Prostate gland (tissue), 2 donors: ENCODE measurements at regions not wholly inside any gene's neighbourhood (a gene's known extent, or its start where the extent isn't known, plus 50 kb on each side); places are given as distances from the start of the nearest gene placed in this dataset.

Source experiments
- DNase-seq: peaks from one replicate; pipeline ENCODE4 v3.0.0-alpha.2; 2019; ENCODE audit warnings: low spot score
- H3K27ac ChIP-seq, 2 donors: fragments of 200-600 bp; sonication (generic); 2 replicates each; pipeline ENCODE4 v1.5.1; 2017 to 2019
- H3K27me3 ChIP-seq: fragments of 200-600 bp; sonication (generic); replicated peaks from 2 replicates; pipeline ENCODE4 v1.5.1; 2019; ENCODE audit not compliant: insufficient read depth
- H3K36me3 ChIP-seq, 2 donors: fragments of 200-600 bp; sonication (generic); 1 replicate in 1 of 2; 2 replicates in 1 of 2; pipeline versions ENCODE4 v1.5.1 to v1.8.1; 2017 to 2019
- H3K4me1 ChIP-seq: fragments of 200-600 bp; sonication (generic); replicated peaks from 2 replicates; pipeline ENCODE4 v1.5.1; 2019
- H3K4me3 ChIP-seq, 2 donors: fragments of 200-600 bp; sonication (generic); 2 replicates each; pipeline ENCODE4 v1.5.1; 2017 to 2019
- H3K9me3 ChIP-seq: fragments of 200-600 bp; sonication (generic); 2 replicates; pipeline ENCODE4 v1.5.1; 2017
- CTCF ChIP-seq, 4 experiments: fragments of 200-600 bp in 2 of 4; fragments of 450-650 bp in 2 of 4; sonication (generic) in 2 of 4; IDR thresholded peaks; 1 replicate in 3 of 4; 2 replicates in 1 of 4; pipeline ENCODE4 v1.5.1; 2016 to 2019; ENCODE audit warnings: antibody characterized with exemption in 4 of 4, mild to moderate bottlenecking in 2 of 4, moderate library complexity in 2 of 4
- POLR2A ChIP-seq: fragments of 450-650 bp; IDR thresholded peaks from one replicate; pipeline ENCODE4 v1.6.1; 2016; ENCODE audit warnings: antibody characterized with exemption, mild to moderate bottlenecking
- POLR2AphosphoS5 ChIP-seq: sonication (generic); formaldehyde crosslinking; IDR thresholded peaks from one replicate; pipeline ENCODE4 v1.6.1; 2017; ENCODE audit warnings: antibody characterized with exemption
- WGBS: methylation state at CpG from one replicate; pipeline ENCODE4 v1.1.5; 2018; 5-methylcytosine and 5-hydroxymethylcytosine counted together
- intact Hi-C: fragments of 100-400 bp; cut with DNase I; formaldehyde crosslinking; loops from one replicate; pipeline ENCODE4 v1.14.2; 2022

- Histone ChIP-seq H3K27me3 (no peaks in the 10 kb centered on the region), H3K4me3 (no peak overlapping the region), H3K4me1 (no peaks in the 10 kb centered on the region), H3K27ac (no peak overlapping the region), H3K9me3 (no peaks in the 10 kb centered on the region), H3K36me3 (no peaks in the 10 kb centered on the region)
- intact Hi-C loops = no loop called here
- DNase-seq = no peak
- TF ChIP-seq POLR2AphosphoS5 = no peak
- TF ChIP-seq POLR2A = no peak
- TF ChIP-seq CTCF (IDR thresholded peaks at IDR 0.05) = no peak
- WGBS = 90% methylated on average over 1 of the region's 1 CpG
These were observed 559.7 kb upstream of the ZEB2 start for GRCh38 chr2:145079641-145080040.

DNA sequence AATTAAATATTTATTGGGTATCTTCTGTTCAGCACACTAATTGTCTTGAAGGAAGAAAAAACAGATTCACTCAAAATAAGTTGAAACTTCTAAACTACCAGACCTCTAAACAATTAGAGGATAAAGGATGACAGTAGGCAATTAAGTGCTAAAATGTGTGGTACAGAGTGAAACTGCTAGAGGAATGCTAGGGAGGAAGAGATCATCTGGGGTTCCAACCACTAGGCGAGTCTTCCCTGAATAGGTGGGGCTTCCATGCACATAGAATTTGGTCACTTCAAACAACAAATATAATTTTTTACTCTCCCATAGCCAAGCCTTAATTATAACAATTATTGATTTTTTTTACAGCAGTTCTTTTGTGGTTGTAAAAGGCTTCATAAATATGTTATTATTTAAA lies 559.0 kb upstream of the ZEB2 start:
- intact Hi-C loops = no loop called here
- H3K4me3 ChIP-seq = no peak overlapping the region
- TF ChIP-seq POLR2AphosphoS5 (no peak), CTCF (IDR thresholded peaks at IDR 0.05) (no peak), POLR2A (no peak)

GRCh38 chr2:145076085-145076484 lies 556.2 kb upstream of the ZEB2 start:
- TF ChIP-seq CTCF (IDR thresholded peaks at IDR 0.05) (no peak), POLR2AphosphoS5 (no peak), POLR2A (no peak)
- WGBS = 64% methylated on average over 1 of the region's 1 CpG
- H3K27ac ChIP-seq = no peak overlapping the region

More for the DNA sequence above, 559.0 kb upstream of the ZEB2 start:
- no peak overlapping the region for H3K27ac ChIP-seq
- H3K27me3 ChIP-seq = no peaks in the 10 kb centered on the region
- no peak for DNase-seq
- H3K4me1 ChIP-seq = no peaks in the 10 kb centered on the region
- no peaks in the 10 kb centered on the region for H3K9me3 ChIP-seq
- 81% methylated on average over 1 of the region's 1 CpG for whole genome bisulfite sequencing
- no peaks in the 10 kb centered on the region for H3K36me3 ChIP-seq

GRCh38 chr2:145075454-145076062 lies 555.6 kb upstream of the ZEB2 start:
- no peaks in the 10 kb centered on the region for H3K36me3 ChIP-seq
- no peaks in the 10 kb centered on the region for H3K27me3 ChIP-seq
- H3K27ac ChIP-seq = no peak overlapping the region
- TF ChIP-seq POLR2AphosphoS5 (no peak), CTCF (IDR thresholded peaks at IDR 0.05) (no peak), POLR2A (no peak)
- H3K4me3 ChIP-seq = no peak overlapping the region
- intact Hi-C loops = no loop called here
- no peaks in the 10 kb centered on the region for H3K9me3 ChIP-seq
- DNase-seq = no peak
- H3K4me1 ChIP-seq = no peaks in the 10 kb centered on the region
- WGBS = 77% methylated on average over 1 of the region's 1 CpG

More at GRCh38 chr2:145076085-145076484, 556.2 kb upstream of the ZEB2 start:
- Histone ChIP-seq H3K36me3 (no peaks in the 10 kb centered on the region), H3K4me1 (no peaks in the 10 kb centered on the region), H3K4me3 (no peak overlapping the region), H3K27me3 (no peaks in the 10 kb centered on the region), H3K9me3 (no peaks in the 10 kb centered on the region)
- no peak for DNase-seq
- intact Hi-C loops = no loop called here

DNA sequence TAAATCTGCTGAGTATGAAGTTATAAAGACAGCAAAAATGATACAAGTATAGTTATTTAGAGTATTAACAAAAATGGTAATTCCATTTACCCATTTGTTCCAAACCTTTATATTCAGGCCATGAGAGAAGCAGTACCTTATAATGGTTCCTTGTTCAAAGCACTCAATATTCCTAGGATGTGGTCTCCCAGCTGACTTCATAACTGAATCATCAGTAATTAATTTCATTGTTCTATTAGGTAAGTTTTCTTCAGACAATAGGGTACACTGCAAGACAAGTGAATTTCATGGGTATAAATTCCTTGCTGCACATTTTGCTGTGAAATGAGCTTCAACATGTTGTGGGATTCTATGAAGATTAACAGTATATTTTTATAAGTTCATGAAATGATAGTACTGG lies 550.8 kb upstream of the ZEB2 start:
- no peaks in the 10 kb centered on the region for H3K4me1 ChIP-seq
- H3K9me3 ChIP-seq = no peaks in the 10 kb centered on the region
- no peaks in the 10 kb centered on the region for H3K36me3 ChIP-seq
- H3K27ac ChIP-seq = no peak overlapping the region
- no peak for DNase-seq
- no peak overlapping the region for H3K4me3 ChIP-seq
- TF ChIP-seq CTCF (IDR thresholded peaks at IDR 0.05) (no peak), POLR2A (no peak), POLR2AphosphoS5 (no peak)
- H3K27me3 ChIP-seq = no peaks in the 10 kb centered on the region
- intact Hi-C loops = no loop called here
